Left ventricle myocardium superior (tissue), 1 donor: ENCODE measurements at regions not wholly inside any gene's neighbourhood (a gene's known extent, or its start where the extent isn't known, plus 50 kb on each side); places are given as distances from the start of the nearest gene placed in this dataset.

Experiments
- ATAC-seq: fragments of 200-7000 bp; cut with Tn5 transposase; one replicate; pipeline ENCODE4 v1.9.1; 2020; ENCODE audit warnings: mild to moderate bottlenecking, moderate library complexity
- DNase-seq: peaks from one replicate; pipeline ENCODE4 v3.0.0-alpha.2; 2020
- intact Hi-C: fragments of 100-400 bp; cut with micrococcal nuclease; formaldehyde crosslinking; loops from one replicate; pipeline ENCODE4 v1.11.0; 2022
- donor health status: DM: no; HTN: yes; CAD: no; lungs with severe emphysema.

- ATAC-seq (no peak), DNase-seq (no peak)
- intact Hi-C loops, result no loop called here
Observed at GRCh38 chr7:132630834-132631233, 54.6 kb upstream of the PLXNA4 start.
